Esophagus squamous epithelium (tissue), 4 donors: ENCODE measurements at regions not wholly inside any gene's neighbourhood (a gene's known extent, or its start where the extent isn't known, plus 50 kb on each side); places are given as distances from the start of the nearest gene placed in this dataset.

Experiments
- POLR2A ChIP-seq, 4 donors: fragments of 450-650 bp; IDR thresholded peaks; one replicate each; pipeline ENCODE4 v1.6.1; 2017; ENCODE audit warnings: antibody characterized with exemption in 4 of 4, mild to moderate bottlenecking in 4 of 4, moderate library complexity in 3 of 4
- TF ChIP-seq, protein P1 (sequence below), 6 experiments: fragments of 450-650 bp in 4 of 6; fragments of 200-600 bp in 2 of 6; sonication (generic) in 2 of 6; IDR thresholded peaks; one replicate each; pipeline ENCODE4 v1.5.1; 2016 to 2019; ENCODE audit warnings: antibody characterized with exemption in 6 of 6, mild to moderate bottlenecking in 4 of 6, moderate library complexity in 4 of 6

DNA sequence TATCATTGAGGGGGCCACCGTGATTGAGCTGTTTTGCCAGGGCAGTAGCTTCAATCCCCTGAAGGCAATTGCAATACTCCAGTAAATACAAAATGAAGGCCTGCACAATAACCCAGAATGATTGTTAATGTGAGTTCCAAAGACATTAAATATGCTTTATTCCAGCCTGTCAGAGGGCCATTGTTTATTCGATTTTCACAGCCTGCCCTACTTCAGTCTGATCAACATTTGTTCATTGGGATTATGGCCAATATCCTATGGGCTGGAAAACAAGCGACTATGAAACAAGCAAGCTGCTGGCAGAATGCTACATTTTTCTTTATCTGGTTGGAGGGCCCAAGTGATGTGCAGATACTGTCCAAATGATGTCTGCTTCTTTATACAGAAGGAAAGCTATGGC is 543.1 kb downstream of the TLE1 start:
- TF ChIP-seq POLR2A (IDR thresholded peaks at IDR 0.05): no peak
- TF ChIP-seq, protein P1, sequence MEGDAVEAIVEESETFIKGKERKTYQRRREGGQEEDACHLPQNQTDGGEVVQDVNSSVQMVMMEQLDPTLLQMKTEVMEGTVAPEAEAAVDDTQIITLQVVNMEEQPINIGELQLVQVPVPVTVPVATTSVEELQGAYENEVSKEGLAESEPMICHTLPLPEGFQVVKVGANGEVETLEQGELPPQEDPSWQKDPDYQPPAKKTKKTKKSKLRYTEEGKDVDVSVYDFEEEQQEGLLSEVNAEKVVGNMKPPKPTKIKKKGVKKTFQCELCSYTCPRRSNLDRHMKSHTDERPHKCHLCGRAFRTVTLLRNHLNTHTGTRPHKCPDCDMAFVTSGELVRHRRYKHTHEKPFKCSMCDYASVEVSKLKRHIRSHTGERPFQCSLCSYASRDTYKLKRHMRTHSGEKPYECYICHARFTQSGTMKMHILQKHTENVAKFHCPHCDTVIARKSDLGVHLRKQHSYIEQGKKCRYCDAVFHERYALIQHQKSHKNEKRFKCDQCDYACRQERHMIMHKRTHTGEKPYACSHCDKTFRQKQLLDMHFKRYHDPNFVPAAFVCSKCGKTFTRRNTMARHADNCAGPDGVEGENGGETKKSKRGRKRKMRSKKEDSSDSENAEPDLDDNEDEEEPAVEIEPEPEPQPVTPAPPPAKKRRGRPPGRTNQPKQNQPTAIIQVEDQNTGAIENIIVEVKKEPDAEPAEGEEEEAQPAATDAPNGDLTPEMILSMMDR (IDR thresholded peaks at IDR 0.05): no peak
